Stimulated activated CD8-positive, alpha-beta memory T cell treated with anti-CD3 and anti-CD28 coated beads, Interleukin-7, amount 100 ng/mL, for 4 hours (primary cell): ENCODE measurements at regions not wholly inside any gene's neighbourhood (a gene's known extent, or its start where the extent isn't known, plus 50 kb on each side); places are given as distances from the start of the nearest gene placed in this dataset.

Source experiments
- DNase-seq, 2 donors: peaks; one replicate each; pipeline ENCODE4 v3.0.0-alpha.2; 2020; ENCODE audit warnings: low read depth in 2 of 2

DNA sequence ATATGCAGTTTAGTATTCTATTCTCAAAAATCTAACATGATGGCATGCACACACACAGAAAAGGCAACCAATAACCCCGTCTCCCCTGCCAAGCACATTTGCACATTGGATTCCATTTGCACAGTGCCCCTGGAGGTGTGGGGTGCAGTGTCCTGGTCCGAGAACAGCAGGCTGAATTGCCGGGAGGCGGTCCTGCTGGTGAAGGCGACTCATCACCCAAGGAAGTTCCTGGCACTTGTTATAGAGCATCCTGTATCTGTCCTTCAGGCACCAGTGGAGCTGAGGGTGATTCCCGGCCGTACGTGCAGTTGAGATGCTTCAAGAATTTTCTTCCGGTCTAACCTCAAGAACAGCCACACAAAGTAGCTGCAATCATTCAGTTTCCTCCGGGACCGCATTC is 73.0 kb upstream of the RAB12 start:
- DNase-seq: no peak

- DNase-seq: no peak
Observed at GRCh38 chr18:8536922-8537321, 72.3 kb upstream of the RAB12 start.

DNA sequence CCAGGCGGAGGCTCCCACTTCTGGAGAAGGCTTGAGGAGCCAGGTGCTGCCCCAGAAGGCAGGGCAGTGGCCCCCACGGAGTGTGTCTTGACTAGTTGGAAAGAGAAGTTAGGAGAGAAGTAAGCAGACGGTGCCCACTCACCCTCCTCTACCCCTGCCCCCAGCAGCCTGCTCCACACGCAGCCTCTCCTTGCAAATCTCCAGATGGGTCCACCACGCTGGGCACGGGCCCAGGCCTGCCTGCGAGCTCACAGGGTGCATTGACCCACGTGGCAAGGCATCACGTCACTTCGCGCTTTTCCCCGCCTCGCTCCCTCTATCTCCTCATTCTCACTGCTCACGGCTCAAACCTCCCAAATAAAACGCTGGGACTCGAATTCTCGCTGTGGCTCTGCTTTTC is 71.8 kb upstream of the RAB12 start:
- no peak for DNase-seq

- no peak for DNase-seq
Observed at GRCh38 chr18:8538935-8539334, 70.3 kb upstream of the RAB12 start.

GRCh38 chr18:8546677-8547076 is 62.6 kb upstream of the RAB12 start:
- DNase-seq: no peak

DNA sequence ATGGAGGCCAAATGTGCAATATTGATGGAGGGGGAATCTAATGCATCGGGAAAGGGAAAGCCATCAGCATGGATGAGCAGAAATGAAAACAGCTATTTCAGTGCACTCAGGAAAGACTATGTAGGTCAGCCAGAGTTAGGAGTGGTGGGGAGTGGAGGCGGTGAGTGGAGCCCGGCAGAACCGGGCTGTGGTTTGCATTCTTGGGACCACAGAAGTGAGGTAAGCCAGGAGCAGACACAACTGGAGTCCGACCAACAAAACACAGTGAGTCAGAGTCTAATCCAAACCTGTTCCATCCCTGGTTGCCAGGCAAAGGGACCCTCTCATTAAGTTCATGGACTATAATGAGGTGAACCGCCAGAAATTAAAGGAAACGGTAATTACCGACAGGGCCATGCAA is 61.1 kb upstream of the RAB12 start:
- DNase-seq: no peak

- DNase-seq: no peak
Observed at GRCh38 chr18:8549254-8549757, 59.9 kb upstream of the RAB12 start.

DNA sequence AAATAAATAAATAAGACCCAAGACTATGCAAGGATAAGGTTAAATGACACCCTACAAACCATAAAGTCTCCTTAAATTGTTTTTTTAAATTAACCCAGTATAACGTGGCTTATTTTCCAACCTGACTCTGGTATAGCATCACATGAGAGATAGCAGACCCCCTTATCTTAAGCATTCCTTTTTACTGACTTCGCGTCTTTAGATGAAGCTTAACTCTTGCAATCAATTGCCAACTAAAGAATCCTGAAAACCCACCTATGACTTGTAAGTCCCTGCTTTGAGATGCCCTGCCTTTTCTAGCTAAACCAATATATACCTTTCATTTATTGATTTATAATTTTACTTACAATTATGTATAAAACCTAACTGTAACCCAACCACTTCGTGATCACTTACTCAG is 57.1 kb upstream of the RAB12 start:
- no peak for DNase-seq

GRCh38 chr18:8554354-8554753 is 54.9 kb upstream of the RAB12 start:
- DNase-seq: no peak

- no peak for DNase-seq
Observed at GRCh38 chr18:8556424-8556823, 52.8 kb upstream of the RAB12 start.
